HG03066 (cell line): ENCODE measurements at regions not wholly inside any gene's neighbourhood (a gene's known extent, or its start where the extent isn't known, plus 50 kb on each side); places are given as distances from the start of the nearest gene placed in this dataset.

Experiments used
- ATAC-seq: cut with Tn5 transposase; IDR thresholded peaks from one replicate; pipeline ENCODE4 v1.9.1; 2021; ENCODE audit warnings: low read depth; ENCODE audit not compliant: unreplicated experiment

DNA sequence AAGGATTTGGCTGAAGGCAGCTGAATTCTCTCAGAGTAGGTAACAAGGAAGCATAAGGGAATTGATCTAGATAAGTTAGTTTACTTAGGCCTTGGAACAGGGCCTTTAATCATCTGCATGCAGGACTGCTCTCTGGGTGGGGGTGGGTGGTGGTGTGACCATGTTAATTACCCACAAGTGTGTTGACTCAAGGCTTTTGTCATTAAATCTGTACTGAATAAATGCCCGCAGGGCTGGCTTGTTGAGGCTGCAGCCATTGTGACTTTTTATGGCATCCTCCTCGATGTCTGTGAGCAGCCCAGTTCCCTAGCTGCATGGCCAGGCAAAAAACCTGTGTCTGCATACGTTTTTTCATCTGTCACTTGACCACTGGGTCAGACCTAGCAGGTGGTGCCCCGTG, 63.5 kb upstream of the ASCC3 start:
- ATAC-seq, result no peak

DNA sequence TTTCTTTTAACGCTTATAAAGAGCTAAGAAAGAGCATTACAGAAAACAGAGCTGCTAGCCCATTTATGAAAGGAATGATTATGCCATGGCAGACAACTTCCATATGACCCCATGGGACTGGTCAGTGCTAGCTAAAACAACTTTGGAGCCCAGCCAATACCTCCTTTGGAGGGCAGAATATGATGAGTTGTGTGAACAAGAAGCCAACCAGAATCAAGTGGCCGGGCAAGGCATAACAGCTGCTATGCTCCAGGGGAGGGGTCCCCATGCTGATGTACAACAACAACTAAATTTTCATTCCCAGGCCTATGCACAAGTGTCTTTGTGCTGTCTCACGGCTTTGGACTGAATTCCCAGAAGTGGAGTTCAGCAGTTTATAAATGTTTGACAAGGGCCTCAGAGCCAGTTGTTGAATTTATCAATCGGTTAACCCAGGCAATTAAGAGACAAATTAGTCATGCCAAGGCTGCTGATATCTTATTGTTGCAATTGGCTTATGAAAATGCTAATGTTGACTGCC, 65.0 kb upstream of the ASCC3 start:
- ATAC-seq, result no peak

DNA sequence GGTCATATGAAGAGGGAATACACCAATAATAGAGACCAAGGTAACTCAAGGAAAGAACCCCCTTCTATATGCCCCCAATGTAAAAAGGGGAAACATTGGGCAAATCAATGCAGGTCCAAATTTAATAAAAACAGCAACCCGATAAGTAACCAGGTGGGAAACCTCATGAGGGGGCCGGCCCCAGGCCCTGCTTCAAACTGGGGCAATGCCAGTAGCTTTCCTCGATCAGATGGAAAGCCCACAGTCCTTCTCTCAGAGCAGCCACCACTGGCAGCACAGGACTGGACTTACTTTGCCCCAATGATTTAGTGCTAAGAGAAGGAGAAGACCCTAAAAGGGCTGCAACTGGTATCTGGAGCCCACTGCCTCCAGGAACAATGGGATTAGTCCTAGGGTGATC, 65.6 kb upstream of the ASCC3 start:
- ATAC-seq, result no peak

DNA sequence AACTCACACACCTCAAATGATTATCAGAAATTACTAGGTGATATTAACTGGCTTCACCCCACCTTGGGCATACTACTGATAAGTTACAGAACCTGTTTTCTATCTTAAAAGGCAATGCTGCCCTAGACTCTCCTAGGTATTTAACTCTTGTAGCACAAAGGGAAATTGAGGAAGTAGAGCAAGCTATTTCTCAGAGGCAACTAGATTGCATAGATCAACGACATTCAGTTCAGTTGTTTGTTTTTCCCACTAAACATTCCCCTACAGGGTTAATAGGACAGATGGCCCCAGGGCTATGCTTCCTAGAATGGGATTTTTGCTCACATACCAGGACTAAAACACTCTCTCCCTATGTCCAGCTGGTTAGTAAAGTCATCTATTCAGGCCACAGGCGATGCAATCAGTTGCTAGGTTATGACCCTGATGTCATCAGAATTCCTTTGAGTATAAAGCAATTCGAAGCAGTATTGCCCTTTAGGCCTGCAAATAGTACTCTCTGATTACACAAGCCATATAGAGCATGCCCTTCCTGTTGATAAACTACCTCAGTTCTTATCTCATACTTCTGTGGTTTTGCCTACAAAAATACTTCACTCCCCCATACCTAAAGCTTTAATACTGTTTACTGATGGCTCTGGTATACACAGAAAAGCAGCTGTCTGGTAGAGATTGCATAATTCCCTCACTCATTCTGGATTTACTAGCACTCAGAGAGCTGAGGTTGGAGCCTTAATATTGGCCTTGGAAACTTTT, 67.4 kb upstream of the ASCC3 start:
- ATAC-seq, result no peak

DNA sequence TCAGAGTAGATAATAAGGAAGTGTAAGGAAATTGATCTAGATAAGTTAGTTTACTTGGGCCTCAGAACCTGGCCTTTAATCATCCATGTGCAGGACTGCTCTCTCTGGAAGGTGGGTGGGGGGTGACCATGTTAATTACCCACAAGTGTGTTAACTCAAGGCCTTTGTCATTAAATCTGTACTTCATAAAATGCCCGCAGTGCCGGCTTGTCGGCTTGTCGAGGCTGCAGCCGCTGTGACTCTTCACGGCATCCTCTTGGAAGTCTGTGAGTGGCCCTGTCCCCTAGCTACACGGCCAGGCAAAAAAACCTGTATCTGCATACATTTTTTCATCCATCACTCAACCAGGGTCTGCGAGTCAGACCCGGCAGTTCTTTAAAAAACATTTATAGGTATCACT, 70.9 kb upstream of the ASCC3 start:
- no peak for ATAC-seq

DNA sequence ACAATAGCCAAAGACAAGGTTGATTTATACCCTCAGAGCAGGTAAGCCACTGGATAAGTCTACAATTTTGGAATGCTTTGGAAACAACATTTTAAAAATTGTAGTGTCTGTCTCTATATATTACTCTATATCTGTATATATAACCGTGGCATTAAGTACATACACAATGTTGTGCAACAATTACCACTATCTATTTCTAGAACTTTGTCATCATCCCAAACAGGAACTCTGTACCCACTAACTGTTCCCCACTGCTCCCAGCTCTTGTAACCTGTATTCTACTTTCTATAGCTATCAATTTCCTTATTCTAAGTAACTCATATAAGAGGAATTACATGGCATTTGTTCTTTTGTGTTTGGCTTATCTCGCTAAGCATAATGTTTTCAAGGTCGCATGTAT, 78.2 kb upstream of the ASCC3 start:
- ATAC-seq, result no peak

DNA sequence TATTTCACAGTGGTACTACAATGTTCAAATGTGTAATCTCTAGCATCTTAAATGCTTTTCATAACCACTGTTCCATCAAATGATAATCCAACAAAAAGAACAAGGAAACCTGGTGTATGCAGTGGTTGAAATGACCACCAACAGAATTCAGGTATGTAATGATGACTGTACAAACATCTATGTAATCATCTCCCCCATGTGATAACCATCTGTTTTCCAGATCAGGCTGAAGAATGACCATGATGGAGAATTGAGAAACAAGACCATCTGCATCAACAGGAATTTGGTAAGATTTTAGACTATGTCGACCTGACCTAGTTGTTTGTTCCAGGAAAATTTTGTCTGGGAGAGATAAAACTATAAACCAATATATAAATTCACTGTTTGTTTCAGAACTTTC, 81.3 kb upstream of the ASCC3 start:
- no peak for ATAC-seq

DNA sequence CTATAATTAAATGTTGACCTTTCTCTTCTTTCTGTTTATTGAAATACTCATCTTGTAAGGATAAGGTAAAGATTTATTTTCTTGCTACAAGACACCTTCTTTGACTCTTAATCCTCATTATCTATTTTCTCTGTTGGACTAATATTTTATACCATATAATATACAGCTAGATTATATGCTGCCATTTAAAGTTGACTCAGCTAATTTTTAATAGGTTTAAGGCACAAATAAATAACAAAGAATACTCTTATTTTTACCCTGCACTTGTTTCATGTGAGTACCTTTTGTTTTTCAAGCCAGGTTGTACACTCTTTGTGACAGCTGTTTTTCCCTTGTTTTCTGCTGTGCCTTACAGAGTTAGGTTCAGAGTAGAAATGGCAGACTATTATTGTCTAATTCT, 83.9 kb upstream of the ASCC3 start:
- ATAC-seq, result no peak

DNA sequence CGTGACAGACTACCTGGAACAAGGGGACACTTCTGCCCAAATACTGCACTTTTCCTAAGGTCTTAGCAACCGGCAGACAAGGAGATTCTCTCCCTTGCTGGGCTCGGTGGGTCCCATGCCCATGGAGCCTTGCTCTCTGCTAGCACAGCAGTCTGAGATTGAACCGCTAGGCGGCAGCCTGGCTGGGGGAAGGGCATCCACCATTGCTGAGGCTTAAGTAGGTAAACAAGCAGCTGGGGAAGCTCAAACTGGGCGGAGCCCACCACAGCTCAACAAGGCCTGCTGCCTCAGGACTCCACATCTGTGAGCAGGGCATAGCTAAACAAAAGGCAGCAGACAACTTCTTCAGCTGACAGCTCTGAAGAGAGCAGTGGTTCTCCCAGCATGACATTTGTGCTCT, 87.8 kb upstream of the ASCC3 start:
- no peak for ATAC-seq

DNA sequence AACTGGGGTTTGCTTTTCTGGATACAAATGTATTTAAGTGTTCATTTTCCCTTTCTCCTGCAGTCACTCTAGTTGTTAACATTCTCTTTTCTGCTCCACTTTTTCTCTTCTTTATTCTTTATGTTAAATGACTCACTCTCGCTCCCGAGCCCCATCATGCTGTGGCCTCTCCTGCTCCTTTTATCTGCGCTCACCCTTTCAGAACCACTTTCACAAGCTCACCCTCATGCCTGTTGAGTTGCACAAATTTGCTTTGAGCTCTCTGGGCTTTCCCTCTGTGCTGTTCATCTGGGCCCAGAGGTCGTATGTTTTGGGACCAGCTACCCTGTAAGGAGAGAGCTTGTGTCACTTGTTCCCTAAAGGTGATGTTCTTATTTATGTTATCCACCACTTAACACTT, 98.1 kb upstream of the ASCC3 start:
- no peak for ATAC-seq

DNA sequence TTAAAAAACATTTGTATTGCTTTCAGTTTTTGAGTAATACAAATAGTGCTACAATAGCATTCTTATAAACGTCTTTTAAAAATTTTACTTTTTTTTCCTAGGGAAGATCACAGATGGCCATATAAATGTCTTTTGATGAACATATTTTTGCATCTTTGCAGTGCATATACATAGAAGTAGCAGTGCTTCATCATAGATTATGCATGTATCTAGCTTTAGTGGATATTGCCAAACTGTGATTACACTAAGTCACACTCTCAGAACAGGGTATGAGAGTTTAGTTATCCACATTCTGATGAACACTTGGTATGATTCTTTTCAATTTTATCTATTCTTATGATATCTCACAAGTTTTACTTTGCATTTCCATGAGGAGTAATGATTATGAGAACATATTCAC, 99.8 kb upstream of the ASCC3 start:
- ATAC-seq, result no peak

DNA sequence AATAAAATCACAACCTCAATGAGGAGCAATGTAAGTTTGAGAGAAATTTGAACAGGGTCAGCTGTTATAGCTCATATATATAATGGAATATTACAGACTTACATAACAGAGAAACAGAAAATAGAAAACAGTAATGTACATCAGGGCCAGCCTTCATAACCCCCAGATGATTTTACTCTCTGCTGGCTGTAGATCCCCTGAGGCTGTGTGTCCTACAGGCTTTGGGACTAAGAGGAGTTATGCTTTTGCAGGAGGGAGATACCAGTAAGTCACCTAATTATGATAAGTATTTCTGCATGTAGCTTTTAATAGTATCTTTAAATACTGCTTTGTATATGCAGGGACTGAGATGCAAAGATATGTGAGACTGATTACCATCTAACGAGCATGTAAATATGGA, 105.8 kb upstream of the ASCC3 start:
- no peak for ATAC-seq

DNA sequence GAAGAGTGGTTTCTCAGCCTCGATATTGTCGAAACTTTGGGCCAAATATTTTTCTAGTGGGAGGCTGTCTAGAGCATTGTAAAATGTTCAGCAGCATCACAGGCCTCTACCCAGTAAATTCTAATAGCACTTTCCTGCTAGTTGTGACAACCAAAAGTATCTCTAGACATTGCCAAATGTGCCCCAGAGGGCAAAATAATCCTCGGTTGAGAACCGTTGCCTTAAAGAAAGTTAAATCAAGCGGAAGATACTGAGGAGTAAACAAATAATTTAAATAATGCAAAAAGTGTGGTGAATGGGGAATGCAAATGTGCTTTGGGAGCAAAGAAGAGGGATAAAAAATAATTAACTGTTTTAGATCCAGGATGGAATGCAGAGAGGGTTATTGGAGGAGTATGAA, 106.4 kb upstream of the ASCC3 start:
- no peak for ATAC-seq

DNA sequence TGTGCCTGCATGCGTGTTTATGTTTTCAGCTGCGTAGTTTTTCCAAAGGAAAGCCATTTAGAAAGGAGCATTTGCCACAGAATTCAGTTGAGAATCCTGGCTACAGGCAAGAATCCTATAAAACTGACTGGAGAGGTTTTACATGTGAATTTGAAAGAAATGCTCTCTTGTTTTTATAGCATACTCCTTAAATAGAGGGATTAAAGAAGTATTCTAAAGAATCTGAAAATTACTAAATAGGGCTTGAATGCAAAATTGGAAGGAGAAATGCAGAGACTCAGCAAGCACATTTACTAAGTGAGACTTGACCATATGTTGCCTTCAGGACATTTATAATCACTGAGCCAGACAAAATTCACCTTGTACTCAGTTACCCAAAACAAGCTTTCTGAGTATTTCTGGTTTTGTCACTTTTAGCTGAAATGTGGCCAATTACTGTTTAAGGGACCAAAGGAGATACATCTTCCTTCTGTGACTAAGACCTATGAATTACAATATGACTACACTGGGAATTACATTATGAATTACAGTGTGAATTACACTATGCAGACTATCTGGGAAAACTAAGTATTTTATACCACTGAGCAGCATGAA, 107.4 kb upstream of the ASCC3 start:
- no peak for ATAC-seq

DNA sequence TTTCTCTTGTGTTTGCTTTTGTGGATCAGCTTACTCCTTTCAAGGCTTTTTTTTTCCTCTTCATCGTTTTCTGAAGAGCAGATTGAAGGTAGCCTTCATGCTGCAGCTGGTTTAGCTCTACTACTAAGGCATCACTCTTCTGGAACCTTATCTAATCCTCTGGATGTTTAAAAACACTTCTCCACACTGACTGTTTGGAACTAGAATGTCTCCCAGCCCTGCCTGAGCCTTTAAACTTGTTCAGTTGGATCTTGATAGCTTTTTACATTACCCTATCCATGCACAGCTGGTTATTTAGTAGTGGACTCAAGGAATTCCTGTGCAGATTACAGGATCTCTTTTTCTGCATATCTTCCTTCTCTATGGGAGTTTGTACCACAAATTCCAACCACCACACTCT, 108.9 kb upstream of the ASCC3 start:
- ATAC-seq, result no peak

DNA sequence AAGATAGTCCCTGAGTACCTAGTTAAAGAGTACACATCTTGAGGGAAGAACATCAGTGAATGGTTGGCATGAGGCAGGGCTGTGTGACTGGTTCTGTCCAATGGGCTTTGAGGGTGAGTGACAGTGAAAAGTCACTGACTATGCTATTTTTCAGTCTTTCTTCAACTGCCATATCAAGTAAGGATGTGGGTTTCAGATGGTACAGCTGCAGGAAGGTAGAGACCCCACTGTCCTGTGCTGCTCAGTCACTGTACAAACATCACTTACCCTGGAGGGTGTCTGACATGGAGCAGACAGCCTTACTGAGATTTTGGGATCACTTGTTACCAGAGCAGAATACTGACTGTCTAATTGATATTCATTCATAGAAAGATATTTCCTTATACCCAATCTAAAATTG, 115.3 kb upstream of the ASCC3 start:
- no peak for ATAC-seq

DNA sequence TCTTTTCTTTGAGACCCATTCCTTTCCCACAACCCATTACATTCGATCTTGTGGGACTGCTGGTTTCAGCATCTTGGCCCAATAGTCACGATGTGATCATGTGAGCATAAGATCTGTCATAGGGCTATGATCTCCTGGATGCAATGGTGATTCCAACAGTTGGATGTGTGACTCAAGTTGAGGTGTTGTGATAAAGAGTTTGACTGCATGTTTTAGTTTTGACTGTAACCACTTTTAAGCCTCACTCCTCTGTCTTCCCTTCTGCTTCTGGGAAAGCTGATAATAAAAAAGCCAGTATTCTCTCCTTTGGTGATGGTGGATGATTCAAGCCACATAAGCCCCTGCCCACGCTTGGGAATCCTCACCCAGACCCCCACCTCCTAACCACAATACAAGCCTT, 117.0 kb upstream of the ASCC3 start:
- ATAC-seq, result no peak

DNA sequence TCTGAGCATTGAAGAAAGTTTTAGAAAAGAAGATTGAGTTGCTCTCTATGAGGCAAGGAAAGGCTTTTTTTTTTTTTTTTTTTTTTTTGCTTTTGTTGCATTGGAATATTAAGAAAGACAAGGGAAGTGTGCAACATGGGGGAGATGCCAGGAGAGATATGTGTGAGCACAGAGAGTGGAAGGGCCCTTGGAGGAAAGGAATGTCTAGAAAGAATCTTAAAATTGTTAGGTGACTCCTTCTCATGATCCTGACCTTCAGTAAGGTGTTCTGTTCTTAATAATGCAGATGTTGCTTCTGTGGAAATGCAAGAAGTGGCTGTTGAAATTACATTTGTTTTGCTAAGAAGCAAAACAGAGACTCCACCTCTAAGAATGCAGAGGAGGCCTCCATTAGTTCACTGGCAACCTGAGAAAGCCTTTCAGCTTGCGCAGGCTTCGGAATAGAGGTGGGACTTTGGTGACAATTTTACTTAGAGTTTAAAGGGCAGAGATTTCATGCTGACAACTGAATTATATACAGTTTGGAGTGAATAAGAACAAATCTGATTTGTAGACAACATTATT, 118.0 kb upstream of the ASCC3 start:
- no peak for ATAC-seq

DNA sequence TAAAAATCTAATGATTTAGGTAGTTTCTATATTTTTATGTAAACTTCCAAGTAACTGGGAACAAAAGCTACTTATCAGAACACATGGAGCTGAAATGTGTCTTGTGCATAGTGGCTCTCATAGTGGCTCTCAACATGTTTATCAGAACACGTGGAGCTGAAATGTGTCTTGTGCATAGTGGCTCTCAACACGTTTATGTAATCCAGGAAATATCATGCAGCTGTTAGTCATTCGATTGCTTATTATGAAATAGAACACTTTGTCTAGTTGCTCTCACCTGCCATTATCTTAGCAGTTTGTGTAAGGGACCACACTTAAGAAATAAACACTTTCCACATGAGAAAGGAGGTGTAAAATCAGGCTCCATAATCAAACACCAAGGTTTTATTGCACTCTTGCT, 119.2 kb upstream of the ASCC3 start:
- ATAC-seq, result no peak

DNA sequence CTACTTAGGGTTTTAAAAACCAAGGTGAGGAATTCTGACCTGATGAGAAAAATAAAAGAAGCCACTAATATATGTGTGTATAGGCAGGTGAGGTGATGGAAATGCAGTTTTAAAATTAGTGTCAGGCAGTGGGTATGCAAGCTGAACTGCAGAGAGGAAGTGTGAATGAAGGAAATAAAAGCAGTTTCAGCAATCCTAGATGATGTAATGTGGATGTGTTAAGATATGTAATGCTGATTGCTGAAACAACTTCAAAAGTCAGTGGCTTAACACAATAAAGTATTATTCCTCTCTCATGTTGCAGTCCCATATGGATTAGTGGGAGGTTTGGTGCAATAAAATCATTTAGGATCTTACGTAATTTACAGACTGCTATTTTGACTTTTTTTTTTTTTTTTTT, 119.9 kb upstream of the ASCC3 start:
- ATAC-seq, result no peak

DNA sequence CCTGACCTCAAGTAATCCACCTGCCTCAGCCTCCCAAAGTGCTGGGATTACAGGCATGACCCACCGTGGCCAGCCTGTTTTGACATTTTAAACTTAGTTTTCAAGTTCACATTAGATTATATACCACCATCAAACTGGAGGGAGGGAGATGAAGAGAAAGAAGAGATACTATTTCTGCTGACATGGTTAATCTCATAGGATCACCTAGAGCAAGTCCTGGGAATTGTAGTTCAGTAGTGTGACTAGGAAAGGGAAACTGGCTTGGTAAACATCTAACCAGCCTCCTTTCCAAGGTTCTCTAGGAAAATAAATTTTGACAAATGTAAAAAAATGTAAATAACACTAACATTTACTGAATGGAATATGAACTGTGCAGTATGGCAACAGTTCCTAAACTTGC, 120.5 kb upstream of the ASCC3 start:
- ATAC-seq, result no peak

DNA sequence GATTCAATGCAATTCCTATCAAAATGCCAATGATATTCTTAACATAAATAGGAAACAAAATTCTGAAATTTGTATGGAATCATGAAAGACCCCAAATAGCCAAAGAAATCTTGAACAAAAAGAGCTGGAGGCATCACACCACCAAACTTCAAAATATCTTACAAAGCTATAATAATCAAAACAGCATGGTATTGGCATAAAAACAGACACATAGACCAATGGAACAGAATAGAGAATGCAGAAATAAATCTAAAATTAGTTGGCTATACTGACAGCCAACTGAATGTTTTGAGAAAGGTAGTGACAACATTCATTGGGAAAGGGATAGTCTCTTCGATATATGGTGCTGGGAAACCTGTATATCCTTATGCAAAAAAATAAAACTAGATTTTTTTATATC, 121.9 kb upstream of the ASCC3 start:
- no peak for ATAC-seq
